GM19468 (cell line): ENCODE measurements at regions not wholly inside any gene's neighbourhood (a gene's known extent, or its start where the extent isn't known, plus 50 kb on each side); places are given as distances from the start of the nearest gene placed in this dataset.
"Not testable (repeated sequence)": the region's sequence is repeated elsewhere in the genome, so short reads cannot be mapped to it uniquely, and the experiment has no call there.

Experiments
- ATAC-seq: cut with Tn5 transposase; IDR thresholded peaks from one replicate; pipeline ENCODE4 v1.9.1; 2021; ENCODE audit warnings: mild to moderate bottlenecking, moderate library complexity, moderate number of reproducible peaks; ENCODE audit not compliant: unreplicated experiment; ENCODE audit errors: extremely low read depth

GRCh38 chr4:138647433-138647832 lies 368.1 kb upstream of the NOCT start:
- ATAC-seq: no peak

DNA sequence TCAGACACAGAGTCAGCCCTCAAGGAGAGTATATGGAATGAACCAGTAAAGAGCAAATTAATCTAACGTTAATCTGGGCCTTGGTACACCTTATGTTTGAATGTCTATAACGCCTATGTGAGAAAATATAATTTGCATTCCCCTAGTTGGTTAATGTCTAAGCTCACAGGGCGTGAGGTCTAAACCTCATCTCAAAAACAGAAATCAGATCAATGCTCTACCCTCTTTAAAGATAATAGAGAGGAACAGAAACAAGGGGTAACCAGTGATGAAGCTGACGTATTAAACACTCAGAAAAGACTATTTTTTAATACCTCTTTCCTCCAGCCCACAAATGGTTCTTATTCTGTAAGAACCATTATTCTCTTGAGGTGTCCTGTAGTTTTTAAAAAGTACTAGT lies 369.2 kb upstream of the NOCT start:
- ATAC-seq: no peak

DNA sequence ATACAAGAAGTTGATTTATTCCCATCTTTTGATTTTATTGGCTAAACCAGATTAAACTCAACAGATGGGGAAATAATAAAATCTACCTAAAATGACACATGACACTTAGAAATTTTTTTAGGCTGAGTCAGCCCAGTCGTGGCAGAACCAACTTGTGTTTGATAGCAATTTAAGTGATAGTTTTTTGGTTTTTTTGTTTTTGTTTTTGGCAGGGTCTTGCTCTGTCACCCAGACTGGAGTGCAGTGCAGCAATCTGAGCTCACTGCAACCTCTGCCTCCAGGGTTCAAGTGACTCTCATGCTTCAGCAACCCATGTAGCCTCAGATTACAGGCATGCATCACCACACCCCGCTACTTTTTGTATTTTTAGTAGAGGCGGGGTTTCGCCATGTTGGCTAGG lies 370.3 kb upstream of the NOCT start:
- ATAC-seq: no peak

GRCh38 chr4:138644322-138644721 lies 371.3 kb upstream of the NOCT start:
- ATAC-seq: no peak

DNA sequence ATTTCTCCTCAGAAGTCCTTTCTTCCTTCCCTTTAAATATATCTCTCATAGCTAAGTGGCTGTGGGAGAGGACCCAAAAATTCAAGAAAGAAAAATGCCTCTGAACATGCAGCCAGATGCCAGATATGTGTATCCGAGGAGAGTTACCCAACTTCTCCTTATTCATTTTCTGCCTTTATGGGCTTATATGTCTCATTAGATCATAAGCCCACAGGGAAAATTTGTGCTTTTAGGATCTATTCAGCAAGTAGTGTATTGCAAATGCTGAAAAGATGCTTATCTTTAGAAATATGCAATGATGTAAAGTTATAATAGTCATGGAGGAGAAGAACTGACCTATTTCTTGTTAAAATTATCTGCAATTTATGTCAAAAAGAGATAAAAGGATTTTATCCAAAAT lies 371.8 kb upstream of the NOCT start:
- no peak for ATAC-seq

DNA sequence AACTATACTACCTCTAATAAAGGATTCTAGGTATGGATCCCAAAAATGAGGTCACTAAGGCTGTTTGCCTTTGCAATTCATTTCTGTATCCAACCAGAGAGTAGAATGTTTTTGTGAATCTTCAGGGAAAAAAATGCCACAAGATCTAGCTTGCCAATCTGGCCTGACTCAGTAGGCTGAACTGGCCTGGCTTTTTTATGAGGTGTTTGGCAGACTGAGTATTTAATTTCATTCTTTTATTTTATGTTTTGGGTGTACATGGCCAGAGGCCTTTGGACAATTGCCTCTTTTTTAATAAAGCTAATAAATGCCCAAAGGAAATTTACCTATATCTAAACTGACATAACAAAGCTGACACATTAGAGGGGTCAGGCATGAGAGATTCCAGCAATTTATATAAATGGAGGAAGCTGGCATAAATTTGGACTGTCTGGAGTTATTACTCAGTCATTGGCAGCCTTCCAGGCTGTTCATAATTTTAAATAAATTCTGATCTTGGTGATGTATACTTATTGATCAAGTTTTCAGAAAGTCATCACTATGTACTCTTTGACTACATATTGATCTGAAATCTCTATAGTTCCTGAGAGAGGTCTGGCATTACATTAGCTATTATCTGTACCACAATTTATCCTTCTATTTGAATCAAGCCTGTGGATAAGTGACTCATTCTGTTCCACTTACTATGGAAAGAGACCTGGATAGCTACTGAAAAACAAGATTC lies 376.4 kb upstream of the NOCT start:
- ATAC-seq: no peak

DNA sequence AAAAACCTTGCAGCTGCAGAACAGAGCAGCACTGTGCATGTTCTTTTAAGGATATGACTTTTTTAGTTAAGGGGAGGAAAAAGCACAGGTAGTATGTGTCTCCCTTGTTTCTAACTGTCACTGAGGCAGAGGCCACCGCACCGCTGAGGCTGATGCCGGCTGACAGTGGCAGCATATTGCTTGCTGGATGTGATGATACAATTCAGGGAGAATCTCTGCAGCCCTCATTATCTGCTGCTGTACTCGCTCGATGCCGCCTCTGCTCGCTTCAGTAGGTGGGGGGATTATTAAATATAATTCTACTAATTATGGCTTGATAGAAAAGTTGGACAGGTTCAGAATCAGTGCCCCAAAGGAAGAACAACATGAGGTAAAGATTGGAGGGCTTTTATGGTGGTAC lies 378.8 kb upstream of the NOCT start:
- no peak for ATAC-seq

DNA sequence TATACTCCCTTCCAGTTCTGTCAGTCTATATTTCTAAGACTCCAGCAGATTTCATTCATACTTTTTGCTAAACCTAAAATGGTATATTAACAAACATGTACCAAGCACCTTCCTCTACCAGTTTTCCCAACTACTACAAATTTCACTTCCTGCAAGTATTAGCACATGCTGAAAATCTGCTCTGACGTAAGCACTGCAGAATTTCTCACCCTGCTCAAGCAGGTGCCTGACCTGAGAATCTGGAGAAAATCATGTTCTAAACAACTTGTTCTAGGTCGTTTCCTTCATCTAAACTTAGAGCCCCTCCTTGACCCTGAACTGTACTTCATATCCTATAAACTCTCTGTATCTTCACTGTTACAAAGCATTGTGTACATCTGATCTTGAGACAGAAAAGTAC lies 380.7 kb upstream of the NOCT start:
- ATAC-seq: no peak

DNA sequence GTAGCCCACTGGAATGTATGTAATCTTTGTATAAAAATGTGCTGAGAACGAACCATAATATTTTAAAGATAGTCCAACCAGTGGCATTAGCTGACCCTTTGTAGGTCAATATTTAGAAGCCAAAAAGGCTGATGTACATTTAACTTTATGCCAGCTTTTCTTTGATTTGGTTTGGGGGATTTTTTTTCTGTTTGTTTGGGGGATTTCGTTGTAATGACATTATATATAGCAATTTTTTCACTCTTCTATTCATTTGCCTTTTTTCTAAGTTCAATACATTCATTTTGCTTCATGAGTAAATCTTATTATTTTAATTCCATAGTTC lies 382.0 kb upstream of the NOCT start:
- no peak for ATAC-seq

DNA sequence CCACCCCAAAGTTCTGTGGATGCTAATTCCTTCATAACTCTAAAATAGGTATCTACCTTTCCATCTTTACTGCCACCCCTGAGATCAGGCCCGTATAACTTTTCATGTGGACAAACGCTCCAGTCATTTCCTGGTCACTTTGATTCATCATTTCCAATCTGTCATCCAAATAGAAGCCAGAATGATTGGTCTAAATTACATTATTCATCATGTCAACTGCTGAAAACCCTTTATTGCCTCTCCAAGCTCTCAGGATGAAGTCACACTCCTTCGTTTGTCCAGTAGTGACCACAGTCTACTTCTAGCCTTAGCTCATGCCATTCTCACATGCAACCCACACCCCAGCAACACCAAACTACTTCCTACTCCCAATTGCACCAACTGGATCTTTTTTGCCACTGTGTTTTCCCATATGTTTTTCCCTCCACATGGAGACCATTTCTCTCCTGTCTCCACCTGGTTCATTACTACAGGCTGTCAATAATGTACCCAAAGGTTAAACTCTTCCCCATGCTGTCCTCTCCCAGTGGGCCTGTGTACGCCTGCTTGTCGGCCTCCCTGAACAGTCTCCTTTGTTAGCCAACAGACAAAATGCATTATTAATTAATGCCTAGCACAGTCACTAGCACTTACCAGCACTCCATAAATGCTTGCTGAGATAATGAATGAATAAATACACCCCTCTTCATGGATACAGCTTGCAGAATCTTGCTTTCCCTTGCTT lies 382.6 kb upstream of the NOCT start:
- no peak for ATAC-seq

GRCh38 chr4:138630666-138631065 lies 384.9 kb upstream of the NOCT start:
- no peak for ATAC-seq

- ATAC-seq: no peak
Observed at GRCh38 chr4:138629669-138630068, 385.9 kb upstream of the NOCT start.

GRCh38 chr4:138627096-138627495 lies 384.9 kb upstream of the SLC7A11 start:
- no peak for ATAC-seq

DNA sequence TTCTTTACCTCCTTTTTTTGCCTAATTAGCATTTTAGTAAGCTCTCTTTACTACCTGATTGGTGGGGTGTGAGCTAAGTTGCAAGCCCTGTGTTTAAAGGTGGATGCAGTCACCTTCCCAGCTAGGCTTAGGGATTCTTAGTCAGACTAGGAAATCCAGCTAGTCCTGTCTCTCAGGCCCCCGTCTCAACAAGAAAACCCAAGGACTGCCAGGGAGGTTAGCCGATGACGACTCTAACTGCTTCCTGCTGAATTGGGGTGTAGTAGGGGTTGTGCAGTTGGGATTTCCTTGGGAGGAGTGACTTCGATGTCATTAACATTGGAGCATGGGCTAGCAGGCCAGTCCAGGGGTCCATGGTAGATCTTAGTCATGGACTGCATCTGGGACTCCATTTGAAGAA lies 380.2 kb upstream of the SLC7A11 start:
- ATAC-seq: not testable (repeated sequence)

GRCh38 chr4:138616775-138617174 lies 374.6 kb upstream of the SLC7A11 start:
- no peak for ATAC-seq

DNA sequence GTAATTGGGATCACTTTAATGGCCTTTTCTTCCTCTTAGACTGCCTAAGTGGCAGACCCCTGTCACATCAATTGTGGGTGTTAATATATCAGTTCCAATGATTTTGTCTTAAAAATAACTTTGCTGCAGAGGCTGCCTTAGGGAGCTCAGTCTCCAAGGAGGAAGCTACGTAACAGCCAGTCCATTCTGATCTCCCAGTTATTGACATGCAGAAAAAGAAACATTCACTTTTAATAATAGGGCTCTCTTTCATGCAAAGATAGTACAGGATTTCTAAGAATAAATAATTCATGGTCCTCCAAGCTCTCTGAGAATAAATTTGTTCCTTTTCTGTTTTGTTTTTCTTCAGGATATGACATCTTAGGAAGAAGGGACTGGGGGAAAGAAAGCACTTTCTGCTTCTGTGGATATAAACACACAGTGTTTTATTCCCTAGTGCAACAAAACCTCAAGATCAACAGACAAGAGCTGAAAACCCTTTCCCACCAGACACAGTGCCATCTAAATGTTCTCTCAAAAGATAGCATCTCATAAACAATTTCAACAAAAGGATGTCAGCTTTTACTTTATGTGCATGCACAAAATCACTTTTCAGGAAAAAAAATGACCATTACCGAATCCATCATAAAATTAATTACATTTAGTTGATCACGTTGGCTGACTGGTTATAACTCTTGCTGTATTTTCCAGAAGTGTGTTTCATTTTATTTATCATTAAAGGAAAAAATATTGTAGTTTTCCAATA lies 372.4 kb upstream of the SLC7A11 start:
- no peak for ATAC-seq

DNA sequence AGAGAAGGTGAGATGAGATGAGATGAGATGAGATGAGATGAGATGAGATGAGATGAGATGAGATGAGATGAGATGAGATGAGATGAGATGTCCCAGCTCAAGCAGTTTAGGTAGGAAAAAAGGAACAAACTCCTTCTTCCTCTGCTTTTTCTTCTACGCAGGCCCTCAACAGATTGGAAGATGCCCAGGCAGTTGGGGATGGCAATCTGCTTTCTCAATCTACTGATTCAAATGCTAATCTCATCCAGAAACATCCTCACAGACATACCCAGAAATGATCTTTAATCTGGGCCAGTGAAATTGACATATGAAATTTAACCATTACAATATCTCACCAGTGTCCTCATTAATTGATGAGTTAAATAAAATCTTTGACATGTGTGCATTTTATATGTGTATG lies 370.3 kb upstream of the SLC7A11 start:
- ATAC-seq: no peak

DNA sequence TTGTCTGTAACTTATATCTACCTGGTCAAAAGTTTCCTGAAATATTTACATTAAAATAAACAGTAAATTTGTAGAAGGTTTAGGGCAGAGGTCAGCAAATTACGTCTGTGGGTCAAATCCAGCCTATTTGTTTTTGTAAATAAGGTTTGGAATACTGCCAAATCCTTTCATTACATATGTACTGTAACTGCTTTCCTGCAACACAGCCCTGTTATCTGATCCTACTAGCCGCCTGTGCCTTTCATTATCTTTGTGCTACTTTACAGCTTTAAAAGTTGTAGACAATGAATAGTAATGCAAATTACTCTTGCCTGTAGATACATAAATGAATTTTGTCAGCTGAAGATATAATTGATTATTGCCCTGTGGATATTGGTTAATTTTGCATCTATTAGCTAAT lies 369.6 kb upstream of the SLC7A11 start:
- no peak for ATAC-seq

DNA sequence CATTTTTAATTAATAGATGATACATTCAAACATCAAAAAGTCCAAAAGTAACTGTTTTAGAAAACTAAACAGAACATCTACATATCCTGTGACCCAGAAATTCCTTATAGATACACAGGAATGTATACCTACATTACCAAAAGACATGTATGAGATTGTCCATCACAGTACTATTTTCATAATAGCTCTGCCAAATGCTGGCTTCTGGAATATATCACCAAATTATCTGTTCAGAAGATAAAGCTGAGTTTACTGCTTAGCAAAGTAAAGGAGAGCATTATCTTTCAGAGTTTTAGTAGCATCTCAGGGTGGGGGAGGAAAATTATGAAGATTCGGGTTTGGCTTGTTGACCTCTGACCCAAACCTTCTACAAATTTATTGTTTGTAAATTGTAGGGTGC lies 368.9 kb upstream of the SLC7A11 start:
- ATAC-seq: no peak

- ATAC-seq: no peak
Observed at GRCh38 chr4:138609943-138610350, 367.8 kb upstream of the SLC7A11 start.

DNA sequence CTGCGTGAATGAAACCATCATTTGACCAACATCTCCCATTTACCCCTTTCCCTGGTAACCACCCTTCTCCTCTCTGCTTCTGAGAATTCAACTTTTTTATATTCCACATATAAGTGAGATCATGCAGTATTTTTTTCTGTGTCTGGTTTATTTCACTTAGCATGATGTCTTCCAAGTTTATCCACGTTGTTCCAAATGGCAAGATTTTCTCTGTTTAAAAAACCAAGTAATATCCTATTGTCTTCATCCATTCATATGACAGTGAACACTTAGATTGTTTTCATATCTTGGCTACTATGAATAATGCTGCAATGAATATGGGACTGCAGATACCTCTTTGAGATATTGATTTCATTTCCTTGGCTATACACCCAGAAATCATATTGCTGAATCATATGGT lies 362.4 kb upstream of the SLC7A11 start:
- no peak for ATAC-seq
